GM23338 (cell line): ENCODE measurements at regions not wholly inside any gene's neighbourhood (a gene's known extent, or its start where the extent isn't known, plus 50 kb on each side); places are given as distances from the start of the nearest gene placed in this dataset.

ENCODE experiments used
- EZH2phosphoT487 ChIP-seq: fragments of 200-600 bp; sonication (generic); IDR thresholded peaks from one replicate; pipeline ENCODE4 v1.8.1; 2018; ENCODE audit warnings: antibody characterized with exemption; ENCODE audit not compliant: unreplicated experiment
- TF ChIP-seq, protein P1 (sequence below), 2 experiments: fragments of 200-600 bp in 1 of 2; sonication (generic) in 1 of 2; conservative IDR thresholded peaks; 2 replicates each; pipeline versions ENCODE4 v1.5.1 to v1.6.1; 2016 to 2017; ENCODE audit warnings: antibody characterized with exemption in 2 of 2, low read depth in 2 of 2, mild to moderate bottlenecking in 2 of 2, moderate library complexity in 1 of 2

DNA sequence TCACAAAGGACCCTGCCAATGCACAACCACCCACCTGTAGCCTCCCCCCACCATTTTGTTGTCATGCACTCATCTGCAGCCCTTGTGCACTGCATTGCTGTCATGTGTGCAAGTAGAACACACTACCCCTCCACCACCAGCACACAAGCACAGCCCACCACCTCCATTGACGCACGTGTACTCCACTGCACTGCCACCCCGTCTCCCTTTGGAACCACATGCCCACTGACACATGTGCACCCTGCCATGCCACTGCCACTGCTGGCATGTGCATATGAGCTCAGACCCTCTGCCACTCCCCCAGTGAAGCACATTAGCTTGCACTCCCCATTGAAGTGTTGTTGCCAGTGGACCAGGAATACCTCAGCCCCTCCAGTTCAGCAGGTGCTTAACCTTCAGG is 530.3 kb upstream of the ACO1 start:
- TF ChIP-seq EZH2phosphoT487, result no peak
- TF ChIP-seq, protein P1, sequence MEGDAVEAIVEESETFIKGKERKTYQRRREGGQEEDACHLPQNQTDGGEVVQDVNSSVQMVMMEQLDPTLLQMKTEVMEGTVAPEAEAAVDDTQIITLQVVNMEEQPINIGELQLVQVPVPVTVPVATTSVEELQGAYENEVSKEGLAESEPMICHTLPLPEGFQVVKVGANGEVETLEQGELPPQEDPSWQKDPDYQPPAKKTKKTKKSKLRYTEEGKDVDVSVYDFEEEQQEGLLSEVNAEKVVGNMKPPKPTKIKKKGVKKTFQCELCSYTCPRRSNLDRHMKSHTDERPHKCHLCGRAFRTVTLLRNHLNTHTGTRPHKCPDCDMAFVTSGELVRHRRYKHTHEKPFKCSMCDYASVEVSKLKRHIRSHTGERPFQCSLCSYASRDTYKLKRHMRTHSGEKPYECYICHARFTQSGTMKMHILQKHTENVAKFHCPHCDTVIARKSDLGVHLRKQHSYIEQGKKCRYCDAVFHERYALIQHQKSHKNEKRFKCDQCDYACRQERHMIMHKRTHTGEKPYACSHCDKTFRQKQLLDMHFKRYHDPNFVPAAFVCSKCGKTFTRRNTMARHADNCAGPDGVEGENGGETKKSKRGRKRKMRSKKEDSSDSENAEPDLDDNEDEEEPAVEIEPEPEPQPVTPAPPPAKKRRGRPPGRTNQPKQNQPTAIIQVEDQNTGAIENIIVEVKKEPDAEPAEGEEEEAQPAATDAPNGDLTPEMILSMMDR (conservative IDR thresholded peaks at IDR 0.05; ENCODE audit: low read depth in 2 of 2), result no peak
